MM.1S (cell line): ENCODE measurements at regions not wholly inside any gene's neighbourhood (a gene's known extent, or its start where the extent isn't known, plus 50 kb on each side); places are given as distances from the start of the nearest gene placed in this dataset.

Experiments used
- DNase-seq: peaks from one replicate; pipeline ENCODE4 v3.0.0-alpha.2; 2015
- H2AFZ ChIP-seq: fragments of 300-600 bp; sonication (generic); 2 replicates; pipeline ENCODE4 v1.6.0; 2016; ENCODE audit warnings: antibody characterized with exemption, low read length
- H3F3A ChIP-seq: fragments of 300-600 bp; sonication (generic); 2 replicates; pipeline ENCODE4 v1.6.1; 2016; ENCODE audit warnings: mild to moderate bottlenecking, antibody characterized with exemption, low read length, moderate library complexity, mixed read lengths; ENCODE audit not compliant: insufficient read depth
- H3K27ac ChIP-seq: fragments of 300-600 bp; sonication (generic); 2 replicates; pipeline ENCODE4 v1.5.1; 2016; ENCODE audit warnings: mild to moderate bottlenecking, low read length
- H3K27me3 ChIP-seq: fragments of 300-600 bp; sonication (generic); replicated peaks from 2 replicates; pipeline ENCODE4 v1.6.0; 2016; ENCODE audit warnings: low read length; ENCODE audit not compliant: insufficient read depth
- H3K36me3 ChIP-seq: fragments of 300-600 bp; sonication (generic); replicated peaks from 2 replicates; pipeline ENCODE4 v1.6.1; 2016; ENCODE audit warnings: mild to moderate bottlenecking, low read length, mixed read lengths; ENCODE audit not compliant: insufficient read depth
- H3K4me1 ChIP-seq: fragments of 300-600 bp; sonication (generic); 2 replicates; pipeline ENCODE4 v1.6.1; 2016; ENCODE audit warnings: low read length, mixed read lengths
- H3K4me2 ChIP-seq: fragments of 300-600 bp; sonication (generic); 2 replicates; pipeline ENCODE4 v1.6.0; 2016; ENCODE audit warnings: low read depth, low read length
- H3K4me3 ChIP-seq: fragments of 300-600 bp; sonication (generic); 2 replicates; pipeline ENCODE4 v1.5.1; 2016; ENCODE audit warnings: low read length, mixed read lengths
- H3K79me2 ChIP-seq: fragments of 300-600 bp; sonication (generic); 2 replicates; pipeline ENCODE4 v1.6.1; 2016; ENCODE audit warnings: mixed run types, low read length, mixed read lengths
- H3K9ac ChIP-seq: fragments of 300-600 bp; sonication (generic); 2 replicates; pipeline ENCODE4 v1.6.1; 2016; ENCODE audit warnings: low read length, mixed read lengths
- H3K9me2 ChIP-seq: fragments of 300-600 bp; sonication (generic); replicated peaks from 2 replicates; pipeline ENCODE4 v1.6.1; 2016; ENCODE audit warnings: mild to moderate bottlenecking, low read length, mixed read lengths; ENCODE audit not compliant: insufficient read depth
- H3K9me3 ChIP-seq: fragments of 300-600 bp; sonication (generic); replicated peaks from 2 replicates; pipeline ENCODE4 v1.6.1; 2016; ENCODE audit warnings: mild to moderate bottlenecking, low read length, mixed read lengths; ENCODE audit not compliant: insufficient read depth
- H4K20me1 ChIP-seq: fragments of 300-600 bp; sonication (generic); 2 replicates; pipeline ENCODE4 v1.6.1; 2016; ENCODE audit warnings: mild to moderate bottlenecking, low read length, moderate library complexity, mixed read lengths; ENCODE audit not compliant: insufficient read depth
- EZH2 ChIP-seq: fragments of 300-600 bp; sonication (generic); optimal IDR thresholded peaks from 2 replicates; pipeline ENCODE3; 2017; ENCODE audit warnings: low read depth, mild to moderate bottlenecking, antibody characterized with exemption, low read length, mixed read lengths
- EZH2phosphoT487 ChIP-seq: fragments of 300-600 bp; sonication (generic); IDR thresholded peaks from 2 replicates; pipeline ENCODE4 v1.6.1; 2018; ENCODE audit warnings: antibody characterized with exemption, low read length
- TF ChIP-seq, protein P1 (sequence below): fragments of 300-600 bp; sonication (generic); IDR thresholded peaks from 2 replicates; pipeline ENCODE4 v1.5.1; 2016; ENCODE audit warnings: antibody characterized with exemption, low read length, mixed read lengths

DNA sequence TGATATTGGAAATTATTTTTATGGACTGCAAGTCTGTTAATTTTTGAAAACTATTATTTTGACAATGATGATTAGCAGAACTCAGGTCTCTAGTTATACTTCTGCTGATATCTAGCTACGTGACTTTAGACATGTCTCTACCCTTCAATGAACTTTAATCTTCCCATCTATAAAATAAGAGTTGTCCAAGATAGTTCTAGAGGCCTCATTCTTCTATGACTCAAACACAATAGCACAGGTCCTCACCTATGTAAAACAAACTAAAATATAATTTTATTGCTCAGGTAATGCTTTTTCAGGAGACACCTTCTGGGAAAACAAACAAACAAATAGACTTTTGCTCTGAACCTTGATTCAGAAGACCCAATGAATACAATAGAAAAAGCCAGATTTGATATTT, 544.4 kb upstream of the SETBP1 start:
- Histone ChIP-seq H3K27ac (no peak overlapping the region), H3K4me2 (no peak overlapping the region), H3K9me2 (no peaks in the 10 kb centered on the region), H3K27me3 (no peaks in the 10 kb centered on the region), H3K4me1 (no peaks in the 10 kb centered on the region), H3K4me3 (no peak overlapping the region), H3K36me3 (no peaks in the 10 kb centered on the region), H3K9me3 (no peaks in the 10 kb centered on the region), H4K20me1 (no peaks in the 10 kb centered on the region), H3F3A (no peaks in the 10 kb centered on the region), H3K9ac (no peak overlapping the region), H2AFZ (no peak overlapping the region), H3K79me2 (no peaks in the 10 kb centered on the region)
- TF ChIP-seq, protein P1, sequence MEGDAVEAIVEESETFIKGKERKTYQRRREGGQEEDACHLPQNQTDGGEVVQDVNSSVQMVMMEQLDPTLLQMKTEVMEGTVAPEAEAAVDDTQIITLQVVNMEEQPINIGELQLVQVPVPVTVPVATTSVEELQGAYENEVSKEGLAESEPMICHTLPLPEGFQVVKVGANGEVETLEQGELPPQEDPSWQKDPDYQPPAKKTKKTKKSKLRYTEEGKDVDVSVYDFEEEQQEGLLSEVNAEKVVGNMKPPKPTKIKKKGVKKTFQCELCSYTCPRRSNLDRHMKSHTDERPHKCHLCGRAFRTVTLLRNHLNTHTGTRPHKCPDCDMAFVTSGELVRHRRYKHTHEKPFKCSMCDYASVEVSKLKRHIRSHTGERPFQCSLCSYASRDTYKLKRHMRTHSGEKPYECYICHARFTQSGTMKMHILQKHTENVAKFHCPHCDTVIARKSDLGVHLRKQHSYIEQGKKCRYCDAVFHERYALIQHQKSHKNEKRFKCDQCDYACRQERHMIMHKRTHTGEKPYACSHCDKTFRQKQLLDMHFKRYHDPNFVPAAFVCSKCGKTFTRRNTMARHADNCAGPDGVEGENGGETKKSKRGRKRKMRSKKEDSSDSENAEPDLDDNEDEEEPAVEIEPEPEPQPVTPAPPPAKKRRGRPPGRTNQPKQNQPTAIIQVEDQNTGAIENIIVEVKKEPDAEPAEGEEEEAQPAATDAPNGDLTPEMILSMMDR: no peak
- TF ChIP-seq EZH2phosphoT487 (no peak), EZH2 (no peak)
- DNase-seq: no peak

DNA sequence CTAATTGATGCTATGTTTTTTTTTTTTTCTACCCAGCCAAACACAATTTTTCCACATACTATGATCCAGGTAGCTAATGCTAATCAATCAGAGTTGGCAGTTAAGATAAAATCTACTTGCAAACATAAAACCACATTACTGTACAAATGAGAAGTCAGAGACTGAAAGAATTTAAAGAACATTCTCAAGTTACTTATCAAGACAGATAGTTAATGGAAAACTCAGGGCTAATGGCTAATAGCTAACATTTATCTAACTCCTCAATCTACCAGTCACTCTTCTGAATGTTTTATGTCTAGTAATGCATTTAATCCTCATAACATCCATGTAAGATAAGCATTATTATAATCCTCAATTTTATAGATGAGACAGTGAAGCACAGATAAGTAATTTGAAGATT, 537.6 kb upstream of the SETBP1 start:
- no peak overlapping the region for H3K9ac ChIP-seq
- no peaks in the 10 kb centered on the region for H3F3A ChIP-seq
- H3K4me1 ChIP-seq: no peaks in the 10 kb centered on the region
- H4K20me1 ChIP-seq: no peaks in the 10 kb centered on the region
- H3K4me3 ChIP-seq: no peak overlapping the region
- no peaks in the 10 kb centered on the region for H3K36me3 ChIP-seq
- H3K4me2 ChIP-seq: no peak overlapping the region
- no peak overlapping the region for H3K27ac ChIP-seq
- H3K79me2 ChIP-seq: no peaks in the 10 kb centered on the region
- H3K9me2 ChIP-seq: no peaks in the 10 kb centered on the region
- H2AFZ ChIP-seq: no peak overlapping the region
- TF ChIP-seq EZH2: no peak
- TF ChIP-seq, protein P1: no peak
- DNase-seq: no peak
- no peaks in the 10 kb centered on the region for H3K9me3 ChIP-seq
- no peaks in the 10 kb centered on the region for H3K27me3 ChIP-seq

DNA sequence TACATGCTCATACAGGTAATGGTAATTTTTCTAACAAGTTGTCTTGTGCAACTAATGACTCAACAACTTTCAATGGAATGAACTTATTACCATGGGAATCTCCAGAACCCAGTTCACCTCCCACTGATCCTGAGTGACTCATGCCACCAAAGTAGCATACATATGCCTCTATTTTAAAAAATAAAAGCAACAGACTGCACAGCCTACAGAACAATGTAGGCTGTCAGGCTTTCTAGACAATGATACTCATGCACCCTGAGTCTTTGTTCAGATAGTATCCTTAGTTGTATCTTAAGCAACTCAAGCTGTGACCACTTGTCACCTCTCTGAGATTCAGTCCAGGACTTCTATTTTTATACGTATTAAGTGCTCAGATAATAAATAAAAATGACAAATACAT, 531.0 kb upstream of the SETBP1 start:
- no peak overlapping the region for H3K9ac ChIP-seq
- H3K9me2 ChIP-seq: no peaks in the 10 kb centered on the region
- H3K27me3 ChIP-seq: no peaks in the 10 kb centered on the region
- no peaks in the 10 kb centered on the region for H3F3A ChIP-seq
- DNase-seq: no peak
- H2AFZ ChIP-seq: no peak overlapping the region
- H3K4me3 ChIP-seq: no peak overlapping the region
- H3K4me1 ChIP-seq: no peaks in the 10 kb centered on the region
- no peaks in the 10 kb centered on the region for H4K20me1 ChIP-seq
- H3K36me3 ChIP-seq: no peaks in the 10 kb centered on the region
- H3K4me2 ChIP-seq: no peak overlapping the region
- TF ChIP-seq EZH2 (no peak), EZH2phosphoT487 (no peak)
- TF ChIP-seq, protein P1: no peak
- no peaks in the 10 kb centered on the region for H3K79me2 ChIP-seq
- no peaks in the 10 kb centered on the region for H3K9me3 ChIP-seq
- no peak overlapping the region for H3K27ac ChIP-seq
